ENCODE measurements at regions not wholly inside any gene's neighbourhood (a gene's known extent, or its start where the extent isn't known, plus 50 kb on each side); places are given as distances from the start of the nearest gene placed in this dataset.

- no peak for DNase-seq (ENCODE audit: low read depth)
- H3K4me3 ChIP-seq (ENCODE audit: low read length): no peak overlapping the region
- no peak for TF ChIP-seq CTCF (conservative IDR thresholded peaks at IDR 0.05; ENCODE audit: low read length)
Measured at GRCh38 chr6:6908121-6908520, 199.6 kb upstream of the RREB1 start.

GRCh38 chr6:6909111-6909510 is 198.7 kb upstream of the RREB1 start:
- no peak for TF ChIP-seq CTCF (conservative IDR thresholded peaks at IDR 0.05; ENCODE audit: low read length)
- no peak for DNase-seq (ENCODE audit: low read depth)
- H3K4me3 ChIP-seq (ENCODE audit: low read length): no peak overlapping the region

- no peak overlapping the region for H3K4me3 ChIP-seq (ENCODE audit: low read length)
- TF ChIP-seq CTCF (conservative IDR thresholded peaks at IDR 0.05; ENCODE audit: low read length): no peak
- no peak for DNase-seq (ENCODE audit: low read depth)
Measured at GRCh38 chr6:6910734-6911295, 196.9 kb upstream of the RREB1 start.

DNA sequence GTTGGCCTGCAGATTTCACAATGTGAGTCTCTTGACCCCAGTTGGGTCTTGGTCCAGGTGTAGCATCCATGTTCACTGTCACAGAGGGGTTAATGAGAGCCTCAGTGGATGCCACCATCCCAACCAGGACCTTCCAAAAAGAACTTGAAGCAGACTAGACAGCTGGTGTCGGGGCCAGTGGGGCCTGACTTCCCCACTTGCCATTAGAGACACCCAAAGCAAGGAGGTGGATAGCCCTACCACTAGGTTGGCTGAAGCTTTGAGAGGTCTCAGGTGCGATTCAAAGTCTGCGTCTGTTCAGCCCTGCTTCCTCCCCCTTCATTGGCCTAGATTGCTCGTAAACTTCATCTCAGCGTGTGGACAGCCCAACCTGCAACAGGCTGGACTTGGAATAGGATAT is 196.4 kb upstream of the RREB1 start:
- no peak overlapping the region for H3K4me3 ChIP-seq (ENCODE audit: low read length)
- no peak for DNase-seq (ENCODE audit: low read depth)
- TF ChIP-seq CTCF (conservative IDR thresholded peaks at IDR 0.05; ENCODE audit: low read length): no peak

- TF ChIP-seq CTCF (conservative IDR thresholded peaks at IDR 0.05; ENCODE audit: low read length): no peak
- H3K4me3 ChIP-seq (ENCODE audit: low read length): no peak overlapping the region
- DNase-seq (ENCODE audit: low read depth): no peak
Measured at GRCh38 chr6:6912817-6913744, 194.7 kb upstream of the RREB1 start.

DNA sequence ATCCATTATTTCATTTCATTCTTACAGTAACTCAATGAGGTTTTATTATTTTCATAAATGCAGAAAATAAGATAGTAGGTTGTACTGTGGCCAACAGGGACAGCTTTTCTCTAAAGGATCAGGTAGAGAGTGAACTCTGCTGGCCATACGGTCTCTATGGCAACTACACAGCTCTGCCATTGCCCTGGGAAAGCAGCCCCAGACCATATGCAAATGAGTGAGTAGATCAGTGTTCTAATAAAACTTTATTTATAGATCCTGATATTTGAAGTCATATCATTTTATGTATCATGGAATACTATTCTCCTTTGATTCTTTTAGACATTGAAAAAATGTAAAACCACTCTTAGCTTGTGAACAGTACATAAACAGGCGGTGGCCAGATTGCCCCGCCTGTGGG is 192.5 kb upstream of the RREB1 start:
- TF ChIP-seq CTCF (conservative IDR thresholded peaks at IDR 0.05; ENCODE audit: low read length): no peak
- DNase-seq (ENCODE audit: low read depth): no peak
- no peak overlapping the region for H3K4me3 ChIP-seq (ENCODE audit: low read length)

Data from AG10803 (cell line).